ENCODE measurements at regions not wholly inside any gene's neighbourhood (a gene's known extent, or its start where the extent isn't known, plus 50 kb on each side); places are given as distances from the start of the nearest gene placed in this dataset.

DNA sequence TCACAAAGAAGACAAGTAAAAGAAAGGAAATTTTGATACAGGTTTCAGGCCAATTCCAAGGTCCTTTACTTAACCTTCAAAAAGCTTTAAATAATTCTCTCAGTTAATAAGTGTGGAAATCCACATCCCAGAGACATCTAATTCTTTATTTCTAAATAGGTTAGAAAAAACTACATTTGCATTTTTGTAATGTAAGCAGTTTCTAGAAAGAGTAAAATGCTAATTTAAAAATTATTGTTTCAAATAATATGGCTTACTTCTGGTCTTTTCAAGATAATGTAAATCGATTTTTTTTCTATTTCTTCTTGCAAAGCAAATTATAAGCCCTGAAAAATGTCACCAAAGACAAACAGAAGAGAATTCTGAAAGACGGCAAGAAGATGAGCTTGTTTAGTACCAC, 180.4 kb upstream of the HHIP start:
- TF ChIP-seq TAF1 (IDR thresholded peaks at IDR 0.05; ENCODE audit: low read depth) (no peak), FOXM1 (IDR thresholded peaks at IDR 0.05; ENCODE audit: borderline replicate concordance, low read depth) (no peak), NFIC (IDR thresholded peaks at IDR 0.05) (no peak), RAD21 (IDR thresholded peaks at IDR 0.05; ENCODE audit: low read depth) (no peak), EP300 (IDR thresholded peaks at IDR 0.05; ENCODE audit: borderline replicate concordance) (no peak), ZBTB7A (IDR thresholded peaks at IDR 0.05; ENCODE audit: low read depth) (no peak), TEAD4 (IDR thresholded peaks at IDR 0.05) (no peak), EGR1 (IDR thresholded peaks at IDR 0.05) (no peak)
- TF ChIP-seq, protein P1, sequence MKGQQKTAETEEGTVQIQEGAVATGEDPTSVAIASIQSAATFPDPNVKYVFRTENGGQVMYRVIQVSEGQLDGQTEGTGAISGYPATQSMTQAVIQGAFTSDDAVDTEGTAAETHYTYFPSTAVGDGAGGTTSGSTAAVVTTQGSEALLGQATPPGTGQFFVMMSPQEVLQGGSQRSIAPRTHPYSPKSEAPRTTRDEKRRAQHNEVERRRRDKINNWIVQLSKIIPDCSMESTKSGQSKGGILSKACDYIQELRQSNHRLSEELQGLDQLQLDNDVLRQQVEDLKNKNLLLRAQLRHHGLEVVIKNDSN (IDR thresholded peaks at IDR 0.05): no peak

DNA sequence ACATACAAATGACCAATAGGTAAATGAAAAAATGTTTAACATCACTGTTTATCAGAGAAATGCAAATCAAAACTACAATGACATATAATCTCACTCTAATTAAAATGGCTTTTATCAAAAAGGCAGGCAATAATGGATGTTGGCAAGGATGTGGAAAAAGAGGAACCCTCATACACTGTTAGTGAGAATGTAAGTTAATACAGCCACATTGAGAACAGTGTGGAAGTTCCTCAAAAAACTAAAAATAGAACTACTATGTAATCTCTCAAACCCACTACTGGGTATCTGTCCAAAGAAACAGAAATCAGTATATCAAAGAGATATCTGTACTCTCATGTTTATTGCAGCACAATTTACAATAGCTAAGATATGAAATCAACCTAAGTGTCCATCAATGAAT, 165.9 kb upstream of the HHIP start:
- TF ChIP-seq YY1 (IDR thresholded peaks at IDR 0.05; ENCODE audit: low read depth): no peak
- TF ChIP-seq TCF12 (IDR thresholded peaks at IDR 0.05; ENCODE audit: low read depth): no peak
- no peak for TF ChIP-seq CEBPB (IDR thresholded peaks at IDR 0.05)
- TF ChIP-seq RAD21 (IDR thresholded peaks at IDR 0.05; ENCODE audit: low read depth): no peak
- no peak for TF ChIP-seq FOXM1 (IDR thresholded peaks at IDR 0.05; ENCODE audit: borderline replicate concordance, low read depth)
- no peak for TF ChIP-seq TEAD4 (IDR thresholded peaks at IDR 0.05)
- TF ChIP-seq, protein P2, sequence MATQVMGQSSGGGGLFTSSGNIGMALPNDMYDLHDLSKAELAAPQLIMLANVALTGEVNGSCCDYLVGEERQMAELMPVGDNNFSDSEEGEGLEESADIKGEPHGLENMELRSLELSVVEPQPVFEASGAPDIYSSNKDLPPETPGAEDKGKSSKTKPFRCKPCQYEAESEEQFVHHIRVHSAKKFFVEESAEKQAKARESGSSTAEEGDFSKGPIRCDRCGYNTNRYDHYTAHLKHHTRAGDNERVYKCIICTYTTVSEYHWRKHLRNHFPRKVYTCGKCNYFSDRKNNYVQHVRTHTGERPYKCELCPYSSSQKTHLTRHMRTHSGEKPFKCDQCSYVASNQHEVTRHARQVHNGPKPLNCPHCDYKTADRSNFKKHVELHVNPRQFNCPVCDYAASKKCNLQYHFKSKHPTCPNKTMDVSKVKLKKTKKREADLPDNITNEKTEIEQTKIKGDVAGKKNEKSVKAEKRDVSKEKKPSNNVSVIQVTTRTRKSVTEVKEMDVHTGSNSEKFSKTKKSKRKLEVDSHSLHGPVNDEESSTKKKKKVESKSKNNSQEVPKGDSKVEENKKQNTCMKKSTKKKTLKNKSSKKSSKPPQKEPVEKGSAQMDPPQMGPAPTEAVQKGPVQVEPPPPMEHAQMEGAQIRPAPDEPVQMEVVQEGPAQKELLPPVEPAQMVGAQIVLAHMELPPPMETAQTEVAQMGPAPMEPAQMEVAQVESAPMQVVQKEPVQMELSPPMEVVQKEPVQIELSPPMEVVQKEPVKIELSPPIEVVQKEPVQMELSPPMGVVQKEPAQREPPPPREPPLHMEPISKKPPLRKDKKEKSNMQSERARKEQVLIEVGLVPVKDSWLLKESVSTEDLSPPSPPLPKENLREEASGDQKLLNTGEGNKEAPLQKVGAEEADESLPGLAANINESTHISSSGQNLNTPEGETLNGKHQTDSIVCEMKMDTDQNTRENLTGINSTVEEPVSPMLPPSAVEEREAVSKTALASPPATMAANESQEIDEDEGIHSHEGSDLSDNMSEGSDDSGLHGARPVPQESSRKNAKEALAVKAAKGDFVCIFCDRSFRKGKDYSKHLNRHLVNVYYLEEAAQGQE (IDR thresholded peaks at IDR 0.05; ENCODE audit: low read depth): no peak

DNA sequence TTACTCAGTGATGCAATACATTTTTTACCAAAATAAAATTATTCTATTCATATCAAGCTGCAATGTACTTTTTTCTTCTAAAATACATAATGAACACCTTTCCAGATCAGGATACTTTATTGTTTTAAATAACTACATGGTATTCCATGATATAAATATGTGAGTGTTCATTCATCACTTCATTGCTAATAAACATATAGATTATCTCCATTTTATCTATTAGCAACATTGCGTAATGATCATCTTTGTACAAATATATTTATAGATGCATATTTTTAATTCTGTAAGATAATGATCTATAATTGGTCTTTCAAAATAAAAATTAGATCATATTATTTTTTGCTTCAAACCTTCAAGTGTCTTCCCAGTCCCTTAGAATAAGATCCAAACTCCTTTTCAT, 156.1 kb upstream of the HHIP start:
- no peak for TF ChIP-seq FOXM1 (IDR thresholded peaks at IDR 0.05; ENCODE audit: borderline replicate concordance, low read depth)
- no peak for TF ChIP-seq EGR1 (IDR thresholded peaks at IDR 0.05)
- TF ChIP-seq TCF12 (IDR thresholded peaks at IDR 0.05; ENCODE audit: low read depth): no peak
- no peak for TF ChIP-seq ZBTB7A (IDR thresholded peaks at IDR 0.05; ENCODE audit: low read depth)
- no peak for TF ChIP-seq NFIC (IDR thresholded peaks at IDR 0.05)
- TF ChIP-seq, protein P2 (IDR thresholded peaks at IDR 0.05; ENCODE audit: low read depth): no peak
- no peak for TF ChIP-seq EP300 (IDR thresholded peaks at IDR 0.05; ENCODE audit: borderline replicate concordance)
- no peak for TF ChIP-seq RAD21 (IDR thresholded peaks at IDR 0.05; ENCODE audit: low read depth)
- TF ChIP-seq YY1 (IDR thresholded peaks at IDR 0.05; ENCODE audit: low read depth): no peak
- TF ChIP-seq, protein P1 (IDR thresholded peaks at IDR 0.05): no peak
- TF ChIP-seq CREB1 (IDR thresholded peaks at IDR 0.05; ENCODE audit: low read depth): no peak
- TF ChIP-seq TAF1 (IDR thresholded peaks at IDR 0.05; ENCODE audit: low read depth): no peak
- TF ChIP-seq TEAD4 (IDR thresholded peaks at IDR 0.05): no peak
- TF ChIP-seq, protein P3, sequence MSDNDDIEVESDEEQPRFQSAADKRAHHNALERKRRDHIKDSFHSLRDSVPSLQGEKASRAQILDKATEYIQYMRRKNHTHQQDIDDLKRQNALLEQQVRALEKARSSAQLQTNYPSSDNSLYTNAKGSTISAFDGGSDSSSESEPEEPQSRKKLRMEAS (IDR thresholded peaks at IDR 0.05): no peak
- TF ChIP-seq CEBPB (IDR thresholded peaks at IDR 0.05): no peak

DNA sequence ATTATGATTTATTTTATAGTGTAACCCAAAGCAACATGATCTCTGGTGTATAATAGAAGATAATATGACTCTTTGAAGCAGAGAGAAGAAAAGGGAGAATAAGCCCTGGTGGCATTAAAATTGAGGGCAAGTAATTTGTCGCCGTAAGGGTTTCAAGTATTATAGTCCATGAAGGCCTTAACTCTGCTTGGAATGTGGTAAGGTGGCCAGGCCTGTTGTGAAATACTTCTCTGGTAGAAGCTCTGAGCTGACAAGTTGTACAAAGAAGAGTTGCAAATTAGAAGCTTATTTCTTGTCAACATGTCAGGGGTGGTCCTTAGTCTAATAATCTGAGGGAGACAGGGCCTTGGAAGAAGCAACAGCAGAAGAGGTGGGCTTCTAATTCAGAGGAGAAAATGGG, 151.7 kb upstream of the HHIP start:
- TF ChIP-seq CEBPB (IDR thresholded peaks at IDR 0.05) (peak; percentile 79), FOXM1 (IDR thresholded peaks at IDR 0.05; ENCODE audit: borderline replicate concordance, low read depth) (no peak), TEAD4 (IDR thresholded peaks at IDR 0.05) (no peak; the same call in 1 of the 2 replicates), NFIC (IDR thresholded peaks at IDR 0.05) (no peak)
- TF ChIP-seq, protein P3 (IDR thresholded peaks at IDR 0.05): no peak
- TF ChIP-seq, protein P1 (IDR thresholded peaks at IDR 0.05): no peak

DNA sequence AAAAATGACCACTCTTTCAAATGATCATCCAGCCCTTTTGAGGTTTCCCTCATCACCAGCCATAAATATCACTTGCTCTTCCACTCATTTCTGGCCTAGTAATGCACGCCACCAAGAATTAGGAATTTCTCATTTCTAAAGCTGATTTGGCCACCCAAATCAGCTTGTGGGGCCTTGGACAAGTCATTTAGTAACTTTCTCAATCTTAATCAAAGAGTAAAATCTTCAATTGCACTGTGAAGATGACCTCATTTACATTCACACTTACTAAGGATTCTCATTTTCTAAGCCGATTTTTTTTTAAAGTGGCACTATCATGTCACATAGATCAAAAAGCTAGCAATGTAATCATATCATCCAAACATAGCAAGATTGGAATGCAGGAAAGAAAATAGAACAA, 150.0 kb upstream of the HHIP start:
- TF ChIP-seq, protein P2 (IDR thresholded peaks at IDR 0.05; ENCODE audit: low read depth): no peak
- TF ChIP-seq TAF1 (IDR thresholded peaks at IDR 0.05; ENCODE audit: low read depth) (no peak), NFIC (IDR thresholded peaks at IDR 0.05) (no peak), YY1 (IDR thresholded peaks at IDR 0.05; ENCODE audit: low read depth) (no peak), RAD21 (IDR thresholded peaks at IDR 0.05; ENCODE audit: low read depth) (no peak), FOXM1 (IDR thresholded peaks at IDR 0.05; ENCODE audit: borderline replicate concordance, low read depth) (no peak), CREB1 (IDR thresholded peaks at IDR 0.05; ENCODE audit: low read depth) (no peak), CEBPB (IDR thresholded peaks at IDR 0.05) (no peak), TCF12 (IDR thresholded peaks at IDR 0.05; ENCODE audit: low read depth) (no peak), TEAD4 (IDR thresholded peaks at IDR 0.05) (no peak), EGR1 (IDR thresholded peaks at IDR 0.05) (no peak)
- TF ChIP-seq, protein P3 (IDR thresholded peaks at IDR 0.05): no peak
- TF ChIP-seq, protein P1 (IDR thresholded peaks at IDR 0.05): no peak
